ENCODE measurements at regions not wholly inside any gene's neighbourhood (a gene's known extent, or its start where the extent isn't known, plus 50 kb on each side); places are given as distances from the start of the nearest gene placed in this dataset.

GRCh38 chr10:59011972-59012632 is 164.3 kb upstream of the PHYHIPL start:
- TF ChIP-seq CTCF (IDR thresholded peaks at IDR 0.05) (no peak), ZC3H11A (IDR thresholded peaks at IDR 0.05) (no peak), EP300 (IDR thresholded peaks at IDR 0.05) (no peak), HDAC2 (IDR thresholded peaks at IDR 0.05) (no peak), POLR2A (IDR thresholded peaks at IDR 0.05; ENCODE audit: low read length) (no peak)
